Eye (tissue), 1 donor: ENCODE measurements at regions not wholly inside any gene's neighbourhood (a gene's known extent, or its start where the extent isn't known, plus 50 kb on each side); places are given as distances from the start of the nearest gene placed in this dataset.
"Not testable (repeated sequence)": the region's sequence is repeated elsewhere in the genome, so short reads cannot be mapped to it uniquely, and the experiment has no call there.

Source experiments
- DNase-seq: peaks from one replicate; pipeline ENCODE4 v3.0.0-alpha.2; 2015

DNA sequence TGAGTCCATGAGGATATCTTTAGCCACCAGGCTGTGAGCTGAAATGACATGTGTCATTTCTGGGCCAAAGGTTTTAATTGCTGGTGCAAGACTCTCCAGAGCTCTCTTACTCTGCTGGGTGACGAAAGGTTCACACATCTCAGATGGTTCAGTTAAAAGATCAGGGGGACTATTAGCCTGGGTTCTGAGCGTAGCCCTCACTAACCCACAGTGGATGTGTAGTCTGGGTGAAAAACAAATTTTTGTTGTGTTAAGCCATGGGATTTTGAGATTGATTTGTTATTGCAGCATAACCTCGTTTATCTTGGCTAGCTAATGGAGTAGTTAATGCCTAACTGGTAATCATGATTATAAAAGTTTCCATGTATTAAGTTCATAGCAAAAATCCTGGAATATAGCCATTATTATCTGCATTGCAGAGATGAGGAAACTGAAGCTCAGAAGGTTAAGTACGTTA, 251.5 kb downstream of the RMST start:
- peak; percentile 42 for DNase-seq

DNA sequence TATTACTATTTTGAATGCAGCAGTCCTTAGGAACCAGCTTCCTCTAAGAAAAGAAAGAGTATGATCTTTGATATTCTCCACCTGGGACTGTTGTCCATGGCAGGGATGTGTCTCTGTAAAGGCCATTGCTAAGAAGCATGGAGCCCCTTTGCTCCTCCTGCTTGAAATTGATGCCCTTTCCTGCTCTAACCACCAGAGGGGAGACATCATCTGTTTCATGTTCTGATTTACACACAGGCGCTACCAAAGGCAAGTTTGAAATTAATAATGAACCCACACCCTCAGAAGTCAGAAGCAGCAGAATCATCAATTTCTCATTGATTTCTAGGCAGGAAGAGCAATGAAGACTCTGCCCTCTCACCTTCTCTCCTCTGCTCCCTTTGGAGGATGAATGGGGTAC, 253.8 kb downstream of the RMST start:
- DNase-seq, result no peak

DNA sequence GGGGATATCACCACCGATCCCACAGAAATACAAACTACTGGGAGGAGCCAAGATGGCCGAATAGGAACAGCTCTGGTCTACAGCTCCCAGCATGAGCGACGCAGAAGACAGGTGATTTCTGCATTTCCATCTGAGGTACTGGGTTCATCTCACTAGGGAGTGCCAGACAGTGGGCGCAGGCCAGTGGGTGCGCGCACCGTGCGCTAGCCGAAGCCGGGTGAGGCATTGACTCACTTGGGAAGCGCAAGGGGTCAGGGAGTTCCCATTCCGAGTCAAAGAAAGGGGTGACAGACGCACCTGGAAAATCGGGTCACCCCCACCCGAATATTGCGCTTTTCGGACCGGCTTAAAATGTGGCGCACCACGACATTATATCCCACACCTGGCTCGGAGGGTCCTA, 261.2 kb downstream of the RMST start:
- DNase-seq, result not testable (repeated sequence)

DNA sequence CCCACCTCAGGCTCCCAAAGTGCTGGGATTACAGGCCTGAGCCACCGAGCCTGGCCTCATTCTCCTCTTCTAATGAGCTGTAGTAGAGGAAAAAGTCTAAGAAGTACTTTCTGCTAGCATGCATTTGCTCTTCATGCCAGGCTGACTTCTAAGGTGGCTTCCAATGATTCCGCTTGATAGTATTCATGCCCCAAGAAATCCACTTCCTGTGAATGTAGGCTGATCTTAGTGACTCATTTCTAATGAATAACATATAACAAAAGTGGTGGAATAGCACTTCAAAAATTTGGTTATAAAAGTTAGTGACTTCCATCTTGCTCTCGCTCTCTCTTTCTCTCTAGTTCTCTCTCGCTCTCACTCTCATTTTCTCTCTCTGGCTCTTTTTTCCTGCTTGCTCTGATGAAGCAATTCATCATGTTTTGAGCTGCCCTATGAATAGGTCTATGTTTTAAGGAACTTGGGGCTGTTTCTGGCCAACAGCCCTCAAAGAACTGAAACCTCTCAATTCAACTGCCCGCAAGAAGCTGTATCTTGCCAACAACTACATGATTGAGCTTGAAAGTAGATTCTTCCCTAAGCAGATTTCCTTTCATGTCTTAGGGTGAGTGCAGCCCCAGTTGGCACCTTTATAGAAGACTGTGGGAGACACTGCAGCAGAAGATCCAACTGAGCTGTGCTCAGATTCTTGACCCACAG, 282.9 kb downstream of the RMST start:
- DNase-seq, result no peak

DNA sequence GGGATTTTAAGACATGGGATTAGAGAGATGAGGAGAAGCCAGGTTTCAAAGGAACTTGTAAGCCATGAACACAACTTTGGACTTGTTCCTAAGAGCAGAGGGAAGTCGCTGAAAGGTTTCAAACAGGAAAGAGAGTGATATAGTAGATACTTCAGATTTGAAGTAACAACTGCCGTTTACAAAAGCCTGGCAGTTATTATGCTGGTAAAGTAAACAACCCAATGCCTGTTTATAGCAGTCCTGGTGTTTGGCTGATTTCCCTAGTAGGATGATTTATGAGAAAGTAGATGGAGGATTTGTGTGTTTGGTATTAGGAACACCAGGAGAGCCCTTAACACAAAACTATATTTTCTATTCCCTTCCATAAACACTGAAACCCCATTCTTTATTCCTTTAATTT, 285.7 kb downstream of the RMST start:
- DNase-seq, result no peak

DNA sequence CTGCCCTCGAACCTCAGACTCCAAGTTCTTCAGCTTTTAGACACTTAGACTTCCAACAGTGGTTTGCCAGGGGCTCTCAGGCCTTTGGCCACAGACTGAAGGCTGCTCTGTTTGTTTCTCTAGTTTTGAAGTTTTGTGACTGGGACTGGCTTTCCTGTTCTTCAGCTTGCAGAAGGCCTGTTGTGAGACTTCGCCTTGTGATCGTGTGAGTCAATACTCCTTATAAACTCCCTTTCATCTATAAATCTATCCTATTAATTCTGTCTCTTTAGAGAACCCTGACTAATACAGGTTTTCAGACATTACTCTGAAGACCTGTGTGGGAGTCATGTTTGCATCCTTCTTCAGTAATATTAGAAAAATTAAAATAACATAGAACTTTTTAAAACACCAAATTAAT, 289.1 kb downstream of the RMST start:
- DNase-seq, result no peak

DNA sequence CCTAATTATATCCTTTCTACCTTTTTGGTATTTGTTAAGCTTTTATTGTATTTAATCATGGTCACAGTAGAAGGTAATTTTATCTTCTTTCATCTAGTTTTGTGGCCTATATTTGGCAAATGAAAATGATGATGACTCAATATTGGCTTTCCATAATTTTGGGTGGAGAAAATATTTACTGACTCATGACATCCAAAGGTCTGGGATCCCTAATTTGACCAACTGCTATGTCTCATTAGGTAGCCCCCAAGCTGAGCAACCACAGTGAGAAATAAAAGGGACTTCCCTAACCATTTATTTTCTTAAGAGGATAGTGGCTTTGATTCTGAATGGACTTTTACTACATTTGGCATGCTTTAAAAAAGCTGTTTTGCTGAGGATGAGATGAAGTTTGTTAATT, 289.5 kb downstream of the RMST start:
- no peak for DNase-seq

DNA sequence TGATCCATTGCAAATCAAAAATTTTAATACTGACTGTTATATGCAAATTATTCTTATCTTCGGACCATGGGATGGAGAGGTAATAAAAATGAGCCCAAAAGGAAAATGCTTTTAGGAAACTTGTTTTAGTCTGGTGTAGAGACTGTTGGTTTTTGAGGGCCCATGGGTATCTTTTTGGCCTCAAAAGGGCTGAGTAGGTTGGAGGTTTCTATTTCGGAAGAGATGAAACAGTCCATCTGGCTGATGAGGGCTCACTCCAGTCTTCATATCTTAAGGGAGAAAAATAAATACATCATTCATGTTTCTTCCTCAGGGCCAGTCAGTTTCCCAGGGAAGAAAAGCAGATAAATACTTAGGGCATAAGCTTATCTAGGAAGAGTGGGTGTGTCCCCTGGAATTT, 290.7 kb downstream of the RMST start:
- no peak for DNase-seq

DNA sequence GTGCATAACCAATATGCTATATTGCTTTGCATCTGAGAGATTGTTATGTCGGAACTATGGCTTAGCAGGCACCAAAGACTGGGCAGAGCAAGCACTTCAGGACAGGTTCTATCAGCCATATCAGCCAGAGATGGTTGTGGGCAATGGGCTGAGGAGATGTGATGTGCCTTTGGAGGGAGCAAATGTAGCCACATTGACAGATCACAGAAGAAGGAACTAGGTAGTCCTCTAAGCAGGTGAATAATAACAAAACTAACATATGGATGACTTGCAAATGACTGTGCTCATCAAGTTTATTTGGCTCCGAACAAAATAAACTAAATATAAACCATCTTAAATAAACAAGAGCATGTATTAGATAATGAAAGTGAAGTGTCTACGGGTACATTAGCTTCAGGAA, 291.7 kb downstream of the RMST start:
- no peak for DNase-seq

DNA sequence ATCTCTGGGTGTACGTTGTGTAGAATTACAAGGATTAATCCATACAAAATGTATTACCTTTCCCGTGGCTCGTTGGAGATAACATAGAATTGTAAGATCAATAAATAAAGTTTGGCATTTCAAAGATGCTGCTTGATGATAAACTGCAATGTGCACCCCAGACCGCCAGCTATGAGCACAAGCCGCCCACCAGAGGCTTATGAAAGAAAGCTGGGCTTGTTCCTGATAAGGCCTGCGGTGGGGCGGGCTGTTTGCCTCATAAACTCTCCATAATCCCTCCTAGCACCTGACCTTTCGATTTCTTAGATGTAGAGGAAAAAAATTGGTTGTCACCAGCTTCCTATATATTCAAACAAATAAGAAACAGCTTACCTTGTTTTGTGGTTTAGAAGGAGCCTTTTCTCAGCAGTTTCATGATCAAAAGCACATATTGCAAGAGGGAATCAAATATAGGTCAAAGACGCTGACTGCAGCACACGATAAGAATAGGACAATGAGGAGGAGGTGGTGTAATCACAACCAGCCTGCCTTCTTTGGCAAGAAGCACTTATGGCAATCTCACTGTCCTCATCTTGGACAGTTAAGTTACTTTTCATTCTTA, 293.6 kb downstream of the RMST start:
- no peak for DNase-seq

DNA sequence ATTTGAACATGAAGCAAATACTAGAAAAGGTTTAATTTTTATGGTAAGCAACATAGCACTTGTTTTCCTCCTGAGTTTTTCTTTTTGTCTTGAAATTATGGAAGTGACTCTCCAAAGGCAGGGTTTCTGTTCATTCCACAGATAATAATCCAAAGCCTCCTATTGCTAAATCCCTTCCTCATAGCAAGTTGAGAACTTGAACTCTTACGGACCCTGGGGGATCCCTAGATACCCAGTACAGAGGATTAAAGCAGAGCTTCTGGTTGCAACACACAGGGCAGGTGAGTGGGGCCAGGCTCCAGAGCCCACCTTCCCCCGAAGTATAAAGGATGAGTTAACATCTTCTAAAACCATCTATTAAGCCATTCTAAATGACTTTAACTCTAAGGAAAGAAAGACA, 294.1 kb downstream of the RMST start:
- no peak for DNase-seq

DNA sequence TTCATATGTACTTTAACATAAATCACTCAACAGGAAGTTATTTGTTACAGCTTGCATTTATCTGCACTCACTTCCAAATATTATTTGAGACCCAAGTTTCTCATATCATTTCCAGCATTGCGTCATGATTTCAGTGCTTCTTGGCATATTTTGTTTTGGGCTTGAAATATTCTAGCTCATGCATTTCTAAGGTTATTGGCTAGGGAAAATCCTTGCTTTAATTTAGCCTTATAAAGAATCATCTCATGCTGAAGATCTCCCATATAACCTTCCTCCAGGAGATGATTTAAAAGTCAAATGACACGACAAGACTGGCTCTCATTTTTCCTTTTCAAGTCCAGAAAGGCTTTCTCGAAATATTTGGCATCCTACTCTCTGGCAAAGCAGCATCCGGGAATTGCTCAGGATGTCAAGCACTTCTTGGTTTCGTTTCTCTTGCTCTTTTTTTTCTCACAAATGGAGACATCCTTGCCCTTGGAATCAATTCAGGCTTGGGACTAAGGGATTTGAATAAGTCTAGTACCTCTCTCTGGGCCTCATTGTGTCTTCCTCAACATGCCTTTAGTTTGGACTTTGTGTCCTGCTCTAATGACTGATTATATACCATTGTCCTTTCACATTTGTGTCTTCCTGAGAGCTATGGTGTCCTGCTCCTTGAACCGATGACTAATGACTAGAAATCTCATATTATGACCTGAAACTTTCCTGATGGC, 295.0 kb downstream of the RMST start:
- no peak for DNase-seq

DNA sequence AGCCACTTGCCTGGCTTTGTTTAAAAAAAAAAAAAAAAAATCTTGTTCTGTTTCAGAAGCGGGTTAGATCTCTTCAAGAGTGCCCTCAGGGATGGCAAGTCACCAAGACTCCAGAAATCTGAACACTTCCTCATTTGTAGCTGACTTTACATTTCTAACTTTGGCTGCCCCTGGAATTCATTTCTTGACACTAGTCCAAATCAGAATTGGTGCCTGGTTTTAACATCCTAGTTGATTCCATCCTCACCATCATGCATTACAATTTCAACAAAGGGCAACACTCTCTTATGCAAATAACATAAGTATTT, 295.5 kb downstream of the RMST start:
- no peak for DNase-seq

DNA sequence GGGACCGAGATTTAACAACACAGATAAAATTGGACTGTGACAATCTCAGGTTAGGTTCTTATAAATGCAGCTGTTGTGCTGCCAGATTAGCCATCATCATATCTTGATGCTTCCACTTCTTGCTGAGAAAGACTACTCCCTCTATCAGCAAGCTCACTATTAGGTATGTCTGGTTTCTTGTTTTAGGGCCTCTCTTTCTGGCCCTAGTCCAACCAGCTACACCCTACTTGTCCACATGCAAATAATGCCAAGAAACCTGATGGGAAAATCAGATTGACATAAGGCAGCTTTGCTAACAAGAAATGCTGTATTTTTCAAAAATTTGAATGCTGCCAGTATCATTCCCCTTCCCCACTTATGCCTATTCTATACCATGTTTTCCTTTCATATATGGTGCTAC, 296.0 kb downstream of the RMST start:
- no peak for DNase-seq

DNA sequence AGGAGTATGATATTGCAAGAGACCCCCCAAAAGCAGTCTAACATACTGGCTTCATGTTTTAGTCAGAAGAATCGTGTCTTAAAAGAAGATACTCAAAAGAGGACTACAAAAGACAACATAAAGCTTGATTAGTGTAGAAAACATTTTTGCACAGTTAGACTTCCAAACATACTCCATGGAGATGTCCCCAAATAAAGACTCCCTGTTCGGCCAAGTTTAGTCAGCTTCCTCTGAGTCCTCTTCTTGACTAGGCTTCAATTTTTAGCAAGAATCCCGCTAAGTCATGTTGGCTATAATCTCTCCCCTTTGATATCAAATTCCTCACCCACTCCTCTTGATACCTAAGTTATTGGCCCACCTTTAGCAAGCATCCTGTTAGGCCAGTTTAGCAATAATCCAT, 298.0 kb downstream of the RMST start:
- no peak for DNase-seq

DNA sequence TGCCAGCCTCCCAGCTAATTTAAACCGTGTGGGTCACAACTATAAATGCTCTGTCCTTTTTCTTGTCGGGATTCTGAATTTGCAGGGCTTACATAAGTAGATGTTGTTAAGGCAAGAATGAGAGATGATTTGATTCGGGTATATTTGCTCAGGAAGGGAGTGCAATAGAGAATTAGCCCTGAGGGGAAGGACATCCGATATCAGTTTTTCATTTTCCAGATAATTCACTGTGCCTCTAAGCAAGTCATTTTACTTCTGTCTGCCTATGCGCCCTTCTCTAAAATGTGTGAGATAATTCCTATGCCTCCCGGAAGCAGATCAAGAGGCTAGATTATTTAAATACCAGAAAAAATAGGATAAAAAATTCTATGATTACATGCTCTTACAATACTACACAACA, 300.5 kb downstream of the RMST start:
- DNase-seq, result no peak

DNA sequence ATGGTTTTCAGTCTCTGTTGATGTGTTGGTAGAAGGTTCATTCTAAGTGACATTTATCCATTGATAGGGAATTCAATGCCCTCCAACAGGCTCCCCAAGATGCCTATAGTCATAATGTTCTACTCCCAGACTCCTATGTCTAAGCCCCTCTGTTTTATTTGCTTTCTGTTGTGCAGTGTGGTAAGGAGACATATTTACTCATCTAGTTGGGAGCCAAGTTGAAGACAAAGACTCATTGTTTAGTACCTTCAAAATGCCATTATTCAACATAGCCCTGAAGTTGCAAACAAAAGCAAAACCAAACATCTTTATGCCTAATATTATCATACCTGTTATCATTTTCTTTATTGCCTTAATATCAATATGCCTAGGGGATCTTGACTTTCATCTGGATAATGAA, 302.1 kb downstream of the RMST start:
- no peak for DNase-seq

DNA sequence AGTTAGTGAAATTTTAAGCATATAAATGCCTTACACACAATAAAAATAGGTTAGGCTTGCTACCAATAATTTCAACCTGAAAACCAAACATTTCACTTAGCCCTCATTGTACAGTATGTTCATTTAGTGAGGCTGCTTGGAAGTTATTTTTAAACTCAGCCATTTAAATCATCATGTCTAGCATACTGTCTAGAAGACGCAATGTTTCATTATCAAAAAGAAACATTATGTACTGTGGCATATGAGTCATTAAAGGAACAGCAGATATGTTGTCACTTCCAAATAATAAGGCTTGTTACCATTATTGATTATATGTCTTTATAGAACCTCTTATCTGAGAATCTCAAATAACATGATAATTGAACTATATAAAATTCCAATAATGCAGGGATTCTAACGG, 304.7 kb downstream of the RMST start:
- no peak for DNase-seq

DNA sequence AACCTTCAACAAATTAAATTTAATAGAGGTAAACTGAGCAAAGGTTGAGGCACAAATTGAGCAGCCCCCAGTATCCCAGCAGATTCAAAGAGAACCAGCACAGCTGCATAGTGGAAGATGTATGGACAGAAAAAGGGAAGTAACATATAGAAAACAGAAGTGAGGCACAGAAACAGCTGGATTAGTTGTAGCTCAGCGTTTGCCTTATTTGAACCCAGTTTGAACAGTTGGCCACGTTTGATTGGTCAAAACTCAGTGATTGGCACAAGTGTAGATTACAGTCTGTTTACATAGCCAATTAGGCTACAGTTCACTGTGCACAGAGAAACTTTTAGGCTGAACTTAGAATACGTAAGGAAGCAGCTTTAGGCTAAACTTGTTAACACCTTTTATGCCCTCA, 315.5 kb downstream of the RMST start:
- DNase-seq, result no peak

DNA sequence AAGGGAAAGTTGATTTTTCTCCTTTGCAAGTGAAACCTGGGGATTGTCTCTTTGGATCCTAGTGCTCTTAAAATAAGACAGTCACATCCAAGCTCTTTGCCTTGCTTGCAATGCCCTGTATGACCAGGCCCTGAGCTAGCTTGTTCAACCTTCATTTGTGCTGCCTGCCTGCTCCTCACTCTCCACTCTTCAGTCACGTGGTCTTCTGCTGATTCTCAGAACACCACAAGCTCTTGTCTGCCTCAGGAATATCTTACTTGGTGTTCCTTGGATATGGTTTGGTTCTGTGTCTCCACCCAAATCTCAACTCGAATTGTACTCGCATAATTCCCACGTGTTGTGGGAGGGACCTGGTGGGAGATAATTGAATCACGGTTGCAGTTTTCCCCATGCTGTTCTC, 318.7 kb downstream of the RMST start:
- no peak for DNase-seq

DNA sequence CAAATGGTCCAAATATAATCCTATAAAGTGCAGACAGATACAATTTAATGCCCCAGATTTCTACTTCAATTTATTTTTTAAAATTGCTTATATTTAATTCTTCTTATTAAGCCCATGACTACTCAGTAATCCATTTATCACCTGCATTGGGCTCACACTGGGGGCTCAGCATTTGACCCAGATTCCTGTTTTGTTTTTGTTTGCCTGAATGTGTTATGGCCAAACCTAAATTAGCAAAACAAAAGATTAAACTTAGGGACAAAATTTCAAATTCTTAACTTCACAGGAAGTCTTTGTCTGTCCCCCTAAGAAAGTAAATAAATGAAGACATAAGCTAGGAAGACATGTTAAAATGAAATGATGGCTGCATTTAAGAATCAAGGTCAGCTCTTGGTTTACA, 322.3 kb downstream of the RMST start:
- no peak for DNase-seq

DNA sequence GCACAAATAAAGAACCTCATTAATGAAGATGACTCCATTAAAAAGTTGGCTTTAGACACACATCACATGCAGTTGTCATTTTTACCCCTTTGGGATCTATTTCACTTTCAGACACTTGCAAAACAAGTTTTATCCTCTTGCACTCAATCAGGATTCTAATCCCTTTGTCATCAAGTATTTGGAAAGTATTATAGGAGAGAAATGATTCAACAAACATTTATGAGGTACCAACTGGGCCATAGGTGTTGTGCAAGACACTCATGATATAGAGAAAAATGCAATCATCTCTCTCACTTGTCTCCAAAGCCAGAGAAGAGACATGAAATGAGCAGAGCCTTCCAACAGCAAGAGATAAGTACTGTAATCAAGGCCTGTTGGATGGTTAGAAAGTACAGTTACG, 327.7 kb downstream of the RMST start:
- no peak for DNase-seq

DNA sequence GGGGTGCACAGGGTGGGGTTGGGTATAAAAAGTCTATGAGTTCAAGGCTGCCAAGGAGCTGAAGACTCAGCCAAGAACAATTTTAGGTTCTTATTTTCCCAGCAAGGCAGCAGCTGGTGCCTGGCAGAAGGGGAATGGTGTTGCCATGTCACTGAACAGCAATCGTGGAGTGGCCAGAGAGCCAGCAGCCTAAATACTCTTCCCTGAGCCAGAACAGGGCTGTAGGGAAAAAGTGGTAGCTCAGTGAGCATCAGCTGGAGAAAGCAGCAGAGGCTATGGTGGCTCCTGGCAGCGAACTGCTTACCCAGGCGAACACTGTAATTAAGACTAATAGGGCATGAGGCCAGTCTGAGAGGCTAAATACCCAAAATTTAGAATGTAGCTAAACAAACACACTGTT, 334.9 kb downstream of the RMST start:
- no peak for DNase-seq

DNA sequence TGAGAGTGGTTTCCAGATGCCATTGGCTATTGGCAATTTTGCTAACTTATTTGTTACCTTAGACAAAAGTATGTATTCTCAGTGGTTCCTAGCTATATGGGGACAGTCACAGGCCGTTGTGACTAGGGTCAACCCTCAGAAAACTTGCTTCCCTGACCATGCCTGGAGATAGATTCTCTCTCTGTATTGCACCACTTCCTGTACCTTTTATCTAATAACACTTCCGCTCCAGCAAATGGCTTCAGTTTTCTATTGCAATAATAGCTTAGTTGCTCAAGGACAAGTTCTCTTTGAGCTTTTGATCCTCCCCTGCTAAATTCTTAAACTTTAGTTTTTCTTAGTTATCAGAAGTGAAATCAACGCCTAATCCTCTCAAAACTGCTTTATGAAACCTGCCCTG, 338.0 kb downstream of the RMST start:
- DNase-seq, result no peak
